Activated CD4-positive, alpha-beta T cell treated with anti-CD3 and anti-CD28 coated beads for 24 hours (primary cell): ENCODE measurements at regions not wholly inside any gene's neighbourhood (a gene's known extent, or its start where the extent isn't known, plus 50 kb on each side); places are given as distances from the start of the nearest gene placed in this dataset.

ENCODE experiments used
- DNase-seq, 2 donors: peaks; one replicate each; pipeline ENCODE4 v3.0.0-alpha.2; 2020; ENCODE audit warnings: low read depth in 2 of 2

DNA sequence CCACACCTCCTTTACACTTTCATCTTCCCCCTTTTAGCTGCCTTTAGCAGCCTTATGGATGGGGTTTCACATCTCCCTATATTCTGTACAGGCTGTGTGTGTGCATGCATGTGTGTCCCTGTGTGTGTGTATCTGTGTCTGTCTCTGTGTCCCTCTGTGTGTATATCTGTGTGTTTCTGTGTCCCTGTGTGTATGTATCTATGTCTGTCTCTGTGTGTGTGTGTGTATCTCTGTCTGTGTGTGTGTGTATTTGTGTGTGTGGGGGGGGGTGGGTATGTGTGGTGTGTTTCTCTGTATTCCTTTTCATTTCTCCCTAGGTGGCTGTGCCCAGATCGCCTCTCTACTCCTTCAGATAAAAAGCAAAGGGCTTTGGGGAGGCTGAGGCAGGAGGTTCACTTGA lies 52.2 kb upstream of the CD83 start:
- no peak for DNase-seq

DNA sequence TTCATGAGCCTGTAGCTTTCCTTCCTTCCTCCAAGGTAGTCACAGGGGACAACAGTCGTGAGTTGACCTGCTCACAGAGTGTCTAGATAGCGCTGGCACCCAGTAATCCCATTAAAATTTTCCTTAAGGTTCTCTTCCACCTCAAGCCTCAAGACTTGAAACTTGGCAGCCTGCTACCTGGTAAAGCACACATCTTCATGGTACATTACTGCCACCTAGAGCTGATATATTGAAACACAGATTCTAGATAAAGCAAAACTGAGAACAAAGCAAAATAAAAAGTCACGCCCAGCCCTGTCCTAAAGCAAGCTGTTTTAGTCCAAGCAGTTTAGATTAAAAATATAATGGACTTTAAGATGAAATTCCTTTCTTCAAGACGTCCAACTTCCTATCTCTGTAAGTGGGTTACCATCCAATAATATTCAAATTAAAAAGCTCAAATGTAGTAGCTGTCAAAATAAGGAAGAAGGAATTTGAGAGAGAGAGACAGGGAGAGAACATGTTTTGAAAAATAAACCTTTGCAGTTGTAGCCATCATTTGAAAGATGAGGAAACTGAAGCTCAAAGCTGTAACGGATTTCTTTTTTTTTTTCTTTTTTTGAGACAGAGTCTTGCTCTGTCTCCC lies 50.7 kb upstream of the CD83 start:
- no peak for DNase-seq

DNA sequence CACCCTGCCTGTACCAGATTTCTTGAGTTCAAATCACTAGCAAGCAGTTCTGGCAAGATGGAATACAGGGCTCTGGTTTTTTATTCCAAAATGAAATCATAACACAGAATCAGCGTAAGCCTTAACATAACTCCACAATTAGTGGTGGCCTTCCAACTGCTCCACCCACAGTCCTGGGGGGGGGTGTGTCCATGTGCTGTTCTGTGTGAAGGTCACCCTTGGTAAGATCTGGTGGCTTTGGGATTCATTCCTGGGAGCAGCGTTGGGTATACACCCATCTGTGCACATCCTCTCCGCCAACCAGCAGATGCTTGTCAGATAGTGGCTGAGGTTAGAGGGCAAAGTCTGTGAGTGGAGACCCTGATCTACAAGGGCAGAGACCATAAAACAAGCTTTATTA lies 49.9 kb upstream of the CD83 start:
- no peak for DNase-seq
